ENCODE measurements at regions not wholly inside any gene's neighbourhood (a gene's known extent, or its start where the extent isn't known, plus 50 kb on each side); places are given as distances from the start of the nearest gene placed in this dataset.

GRCh38 chr15:96268442-96269204 lies 61.9 kb upstream of the NR2F2 start:
- Histone ChIP-seq H3K23ac (ENCODE audit: low read length) (no peak overlapping the region), H2BK120ac (ENCODE audit: low read depth, low read length) (no peak overlapping the region), H4K5ac (ENCODE audit: low read length) (no peak overlapping the region), H3K9ac (ENCODE audit: low read length) (no peak overlapping the region), H3K4me3 (ENCODE audit: low read length) (no peak overlapping the region), H3K79me1 (ENCODE audit: low read length) (no peaks in the 10 kb centered on the region), H2BK5ac (ENCODE audit: low read length) (no peak overlapping the region), H3K36me3 (ENCODE audit: control insufficient read depth, insufficient read depth, low read length) (no peaks in the 10 kb centered on the region), H3K27me3 (ENCODE audit: insufficient read depth, low read length, poor library complexity) (no peaks in the 10 kb centered on the region), H2AK5ac (ENCODE audit: low read length) (no peak overlapping the region), H3K27ac (ENCODE audit: low read depth, low read length) (no peak overlapping the region), H3K4me1 (ENCODE audit: control insufficient read depth, low read depth, low read length) (no peaks in the 10 kb centered on the region), H3K79me2 (ENCODE audit: control insufficient read depth, insufficient read depth, low read length) (no peaks in the 10 kb centered on the region), H3K4ac (ENCODE audit: low read depth, low read length) (no peak overlapping the region), H3K4me2 (ENCODE audit: low read length) (no peak overlapping the region), H3K56ac (ENCODE audit: low read length) (no peak overlapping the region), H3K18ac (ENCODE audit: low read length) (no peak overlapping the region), H4K8ac (ENCODE audit: low read depth, low read length) (no peak overlapping the region), H2BK15ac (replicated peaks; ENCODE audit: low read depth) (no peak overlapping the region)
- DNase-seq: peak; percentile 44
- WGBS (ENCODE audit: extremely low coverage, insufficient coverage, low lambda C conversion rate): no CpG with 5 or more reads among the region's 14 CpGs

GRCh38 chr15:96270581-96271172 lies 59.8 kb upstream of the NR2F2 start:
- no peak overlapping the region for H3K27ac ChIP-seq (ENCODE audit: low read depth, low read length)
- H3K9ac ChIP-seq (ENCODE audit: low read length): no peak overlapping the region
- no peak overlapping the region for H4K5ac ChIP-seq (ENCODE audit: low read length)
- DNase-seq: no peak
- no peak overlapping the region for H3K4me3 ChIP-seq (ENCODE audit: low read length)
- no peaks in the 10 kb centered on the region for H3K4me1 ChIP-seq (ENCODE audit: control insufficient read depth, low read depth, low read length)
- no CpG with 5 or more reads among the region's 6 CpGs for WGBS (ENCODE audit: extremely low coverage, insufficient coverage, low lambda C conversion rate)
- H3K79me2 ChIP-seq (ENCODE audit: control insufficient read depth, insufficient read depth, low read length): no peaks in the 10 kb centered on the region
- H3K18ac ChIP-seq (ENCODE audit: low read length): no peak overlapping the region
- no peak overlapping the region for H3K56ac ChIP-seq (ENCODE audit: low read length)
- H3K27me3 ChIP-seq (ENCODE audit: insufficient read depth, low read length, poor library complexity): no peaks in the 10 kb centered on the region
- H3K36me3 ChIP-seq (ENCODE audit: control insufficient read depth, insufficient read depth, low read length): no peaks in the 10 kb centered on the region
- no peak overlapping the region for H2BK15ac ChIP-seq (replicated peaks; ENCODE audit: low read depth)
- no peak overlapping the region for H3K23ac ChIP-seq (ENCODE audit: low read length)
- no peak overlapping the region for H3K4ac ChIP-seq (ENCODE audit: low read depth, low read length)
- no peak overlapping the region for H3K4me2 ChIP-seq (ENCODE audit: low read length)
- no peak overlapping the region for H2AK5ac ChIP-seq (ENCODE audit: low read length)
- no peak overlapping the region for H4K8ac ChIP-seq (ENCODE audit: low read depth, low read length)
- no peak overlapping the region for H2BK120ac ChIP-seq (ENCODE audit: low read depth, low read length)
- H2BK5ac ChIP-seq (ENCODE audit: low read length): no peak overlapping the region
- H3K79me1 ChIP-seq (ENCODE audit: low read length): no peaks in the 10 kb centered on the region

- Histone ChIP-seq H4K5ac (ENCODE audit: low read length) (no peak overlapping the region), H3K36me3 (ENCODE audit: control insufficient read depth, insufficient read depth, low read length) (no peaks in the 10 kb centered on the region), H3K4me1 (ENCODE audit: control insufficient read depth, low read depth, low read length) (no peaks in the 10 kb centered on the region), H3K27ac (ENCODE audit: low read depth, low read length) (no peak overlapping the region), H2BK5ac (ENCODE audit: low read length) (no peak overlapping the region), H3K9ac (ENCODE audit: low read length) (no peak overlapping the region), H4K8ac (ENCODE audit: low read depth, low read length) (no peak overlapping the region), H3K27me3 (ENCODE audit: insufficient read depth, low read length, poor library complexity) (no peaks in the 10 kb centered on the region), H3K79me2 (ENCODE audit: control insufficient read depth, insufficient read depth, low read length) (no peaks in the 10 kb centered on the region), H2BK120ac (ENCODE audit: low read depth, low read length) (no peak overlapping the region), H3K18ac (ENCODE audit: low read length) (no peak overlapping the region), H3K4me3 (ENCODE audit: low read length) (no peak overlapping the region), H3K56ac (ENCODE audit: low read length) (no peak overlapping the region), H3K79me1 (ENCODE audit: low read length) (no peaks in the 10 kb centered on the region), H3K4ac (ENCODE audit: low read depth, low read length) (no peak overlapping the region), H2BK15ac (replicated peaks; ENCODE audit: low read depth) (no peak overlapping the region), H2AK5ac (ENCODE audit: low read length) (no peak overlapping the region), H3K23ac (ENCODE audit: low read length) (no peak overlapping the region), H3K4me2 (ENCODE audit: low read length) (no peak overlapping the region)
- no CpG with 5 or more reads among the region's 1 CpG for WGBS (ENCODE audit: extremely low coverage, insufficient coverage, low lambda C conversion rate)
- no peak for DNase-seq
Observed at GRCh38 chr15:96272427-96272826, 58.1 kb upstream of the NR2F2 start.

- Histone ChIP-seq H3K4me2 (ENCODE audit: low read length) (no peak overlapping the region), H3K56ac (ENCODE audit: low read length) (no peak overlapping the region), H3K4me1 (ENCODE audit: control insufficient read depth, low read depth, low read length) (no peaks in the 10 kb centered on the region), H3K27me3 (ENCODE audit: insufficient read depth, low read length, poor library complexity) (no peaks in the 10 kb centered on the region), H3K36me3 (ENCODE audit: control insufficient read depth, insufficient read depth, low read length) (no peaks in the 10 kb centered on the region), H4K5ac (ENCODE audit: low read length) (no peak overlapping the region), H3K79me2 (ENCODE audit: control insufficient read depth, insufficient read depth, low read length) (no peaks in the 10 kb centered on the region), H3K9ac (ENCODE audit: low read length) (no peak overlapping the region), H2BK5ac (ENCODE audit: low read length) (no peak overlapping the region), H3K27ac (ENCODE audit: low read depth, low read length) (no peak overlapping the region), H3K79me1 (ENCODE audit: low read length) (no peaks in the 10 kb centered on the region), H2AK5ac (ENCODE audit: low read length) (no peak overlapping the region), H3K23ac (ENCODE audit: low read length) (no peak overlapping the region), H4K8ac (ENCODE audit: low read depth, low read length) (no peak overlapping the region), H3K4ac (ENCODE audit: low read depth, low read length) (no peak overlapping the region), H3K4me3 (ENCODE audit: low read length) (no peak overlapping the region), H3K18ac (ENCODE audit: low read length) (no peak overlapping the region), H2BK120ac (ENCODE audit: low read depth, low read length) (no peak overlapping the region), H2BK15ac (replicated peaks; ENCODE audit: low read depth) (no peak overlapping the region)
- peak; percentile 27 for DNase-seq
- no CpG with 5 or more reads among the region's 15 CpGs for WGBS (ENCODE audit: extremely low coverage, insufficient coverage, low lambda C conversion rate)
Observed at GRCh38 chr15:96273317-96274086, 57.0 kb upstream of the NR2F2 start.

- Histone ChIP-seq H3K79me2 (ENCODE audit: control insufficient read depth, insufficient read depth, low read length) (no peaks in the 10 kb centered on the region), H3K79me1 (ENCODE audit: low read length) (no peaks in the 10 kb centered on the region), H3K56ac (ENCODE audit: low read length) (no peak overlapping the region), H3K9ac (ENCODE audit: low read length) (no peak overlapping the region), H2BK5ac (ENCODE audit: low read length) (no peak overlapping the region), H3K36me3 (ENCODE audit: control insufficient read depth, insufficient read depth, low read length) (no peaks in the 10 kb centered on the region), H4K5ac (ENCODE audit: low read length) (no peak overlapping the region), H2BK15ac (replicated peaks; ENCODE audit: low read depth) (no peak overlapping the region), H3K27me3 (ENCODE audit: insufficient read depth, low read length, poor library complexity) (no peaks in the 10 kb centered on the region), H3K18ac (ENCODE audit: low read length) (no peak overlapping the region), H2BK120ac (ENCODE audit: low read depth, low read length) (no peak overlapping the region), H3K4ac (ENCODE audit: low read depth, low read length) (no peak overlapping the region), H3K4me3 (ENCODE audit: low read length) (no peak overlapping the region), H4K8ac (ENCODE audit: low read depth, low read length) (no peak overlapping the region), H3K23ac (ENCODE audit: low read length) (no peak overlapping the region), H3K4me1 (ENCODE audit: control insufficient read depth, low read depth, low read length) (no peaks in the 10 kb centered on the region), H3K27ac (ENCODE audit: low read depth, low read length) (no peak overlapping the region), H2AK5ac (ENCODE audit: low read length) (no peak overlapping the region), H3K4me2 (ENCODE audit: low read length) (no peak overlapping the region)
- DNase-seq: no peak
- no CpG with 5 or more reads among the region's 7 CpGs for WGBS (ENCODE audit: extremely low coverage, insufficient coverage, low lambda C conversion rate)
Observed at GRCh38 chr15:96274087-96274440, 56.4 kb upstream of the NR2F2 start.
